A673 (cell line): ENCODE measurements at regions not wholly inside any gene's neighbourhood (a gene's known extent, or its start where the extent isn't known, plus 50 kb on each side); places are given as distances from the start of the nearest gene placed in this dataset.

Source experiments
- BruUV-seq: library from RNA; stranded (reverse); fragments of 400-500 nt; replicated peaks from 2 replicates; lab custom pipeline; 2021; lab: Mats Ljungman, UMichigan
- CTCF ChIA-PET: fragments of 300-600 bp; sonication (Branson Sonifier 250); formaldehyde crosslinking; loops from one replicate; lab custom pipeline; 2022; ENCODE audit warnings: antibody characterized with exemption; lab: Charles Lee
- POLR2A ChIA-PET: fragments of 300-600 bp; sonication (Branson Sonifier 250); formaldehyde crosslinking; loops from one replicate; lab custom pipeline; 2022; ENCODE audit warnings: antibody characterized with exemption; ENCODE audit not compliant: low non-redundant PET; lab: Charles Lee
- DNase-seq: peaks from one replicate; pipeline ENCODE4 v3.0.0-alpha.2; 2015; ENCODE audit warnings: low spot score
- H3K27ac ChIP-seq: fragments of 200-600 bp; sonication (generic); 2 replicates; pipeline ENCODE4 v1.5.1; 2016; ENCODE audit warnings: mixed run types, low read depth, mild to moderate bottlenecking, mixed read lengths, antibody characterized with exemption, low read length; ENCODE audit not compliant: poor library complexity, severe bottlenecking
- H3K27me3 ChIP-seq: fragments of 200-600 bp; sonication (generic); replicated peaks from 2 replicates; pipeline ENCODE4 v1.6.1; 2017; ENCODE audit warnings: mixed run types, low read depth, mild to moderate bottlenecking, mixed read lengths, antibody characterized with exemption, low read length; ENCODE audit not compliant: insufficient read depth, poor library complexity
- H3K36me3 ChIP-seq: fragments of 200-600 bp; sonication (generic); 2 replicates; pipeline ENCODE4 v1.6.1; 2016; ENCODE audit warnings: mixed run types, mild to moderate bottlenecking, mixed read lengths, antibody characterized with exemption, low read length; ENCODE audit not compliant: insufficient read depth, poor library complexity, severe bottlenecking
- H3K4me1 ChIP-seq: fragments of 200-600 bp; sonication (generic); 2 replicates; pipeline ENCODE4 v1.6.1; 2017; ENCODE audit warnings: mixed run types, mild to moderate bottlenecking, mixed read lengths, antibody characterized with exemption, low read length; ENCODE audit not compliant: insufficient read depth, poor library complexity, severe bottlenecking
- H3K4me3 ChIP-seq: fragments of 200-600 bp; sonication (generic); 2 replicates; pipeline ENCODE4 v1.5.1; 2016; ENCODE audit warnings: low read depth, mixed run types, mild to moderate bottlenecking, mixed read lengths, low read length; ENCODE audit not compliant: poor library complexity, severe bottlenecking
- H3K9me3 ChIP-seq: fragments of 200-600 bp; sonication (generic); 2 replicates; pipeline ENCODE4 v1.6.1; 2016; ENCODE audit warnings: mixed run types, low read depth, mild to moderate bottlenecking, mixed read lengths, antibody characterized with exemption, low read length; ENCODE audit not compliant: poor library complexity, severe bottlenecking
- CTCF ChIP-seq: fragments of 300-800, 200-600 bp; sonication (generic); conservative IDR thresholded peaks from 2 replicates; pipeline ENCODE4 v1.5.1; 2017; ENCODE audit warnings: low read depth, mild to moderate bottlenecking, antibody characterized with exemption, low read length, moderate library complexity, mixed read lengths
- EZH2 ChIP-seq: fragments of 200-600 bp; sonication (generic); IDR thresholded peaks from 2 replicates; pipeline ENCODE4 v1.6.1; 2017; ENCODE audit warnings: borderline replicate concordance, low read depth, mild to moderate bottlenecking, mixed read lengths, antibody characterized with exemption, low read length; ENCODE audit not compliant: poor library complexity, severe bottlenecking
- intact Hi-C: fragments of 100-400 bp; cut with micrococcal nuclease; formaldehyde crosslinking; loops from one replicate; pipeline ENCODE4 v1.10.0; 2022; ENCODE audit not compliant: unreplicated experiment

- CTCF ChIA-PET = no interaction called here
Measured at GRCh38 chr11:80632691-80633090, 1191.9 kb upstream of the TENM4 start.

GRCh38 chr11:80632156-80632555 is 1191.3 kb upstream of the TENM4 start:
- Histone ChIP-seq H3K27me3 (no peaks in the 10 kb centered on the region), H3K36me3 (no peaks in the 10 kb centered on the region), H3K4me1 (no peaks in the 10 kb centered on the region), H3K4me3 (no peak overlapping the region), H3K9me3 (no peaks in the 10 kb centered on the region), H3K27ac (no peak overlapping the region)
- intact Hi-C loops = no loop called here
- ChIA-PET CTCF (no interaction called here), POLR2A (no interaction called here)
- BruUV-seq = no TSS peak
- TF ChIP-seq EZH2 (no peak), CTCF (no peak)
- no peak for DNase-seq

More at GRCh38 chr11:80632691-80633090, 1191.9 kb upstream of the TENM4 start:
- no peaks in the 10 kb centered on the region for H3K36me3 ChIP-seq
- no peak for DNase-seq
- H3K9me3 ChIP-seq = no peaks in the 10 kb centered on the region
- intact Hi-C loops = no loop called here
- H3K27ac ChIP-seq = no peak overlapping the region
- TF ChIP-seq EZH2 (no peak), CTCF (no peak)
- H3K4me3 ChIP-seq = no peak overlapping the region
- POLR2A ChIA-PET = no interaction called here
- no TSS peak for BruUV-seq
- no peaks in the 10 kb centered on the region for H3K4me1 ChIP-seq
- no peaks in the 10 kb centered on the region for H3K27me3 ChIP-seq

- Histone ChIP-seq H3K36me3 (no peaks in the 10 kb centered on the region), H3K27ac (no peak overlapping the region), H3K4me1 (no peaks in the 10 kb centered on the region), H3K4me3 (no peak overlapping the region), H3K27me3 (no peaks in the 10 kb centered on the region), H3K9me3 (no peaks in the 10 kb centered on the region)
- ChIA-PET CTCF (no interaction called here), POLR2A (no interaction called here)
- no TSS peak for BruUV-seq
- intact Hi-C loops = no loop called here
- no peak for DNase-seq
- no peak for TF ChIP-seq CTCF
- TF ChIP-seq EZH2 = no peak
Measured at GRCh38 chr11:80629466-80629865, 1188.6 kb upstream of the TENM4 start.
